ENCODE measurements at regions not wholly inside any gene's neighbourhood (a gene's known extent, or its start where the extent isn't known, plus 50 kb on each side); places are given as distances from the start of the nearest gene placed in this dataset.

DNA sequence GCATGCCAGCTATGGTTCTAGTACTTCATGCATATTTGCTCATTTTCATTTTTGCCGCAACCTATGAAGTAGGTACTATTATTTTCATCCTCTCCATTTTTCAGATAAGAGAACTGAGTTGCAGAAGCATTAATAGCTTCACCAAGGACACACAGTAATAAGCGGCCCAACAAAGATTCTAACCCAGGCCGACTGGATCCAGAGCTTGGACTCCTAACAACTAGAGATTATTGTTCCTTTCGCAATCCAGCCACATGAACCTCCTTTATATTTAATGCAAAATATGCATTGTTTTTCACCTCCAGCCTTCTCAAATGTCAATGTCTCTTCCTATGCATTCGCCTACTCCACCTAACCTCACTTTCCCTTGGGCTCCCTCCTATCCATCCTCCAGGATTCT is 148.3 kb downstream of the CCDC34 start:
- TF ChIP-seq FOXJ3 (CRISPR knock-in tag; IDR thresholded peaks at IDR 0.05) (no peak), EZH2 (IDR thresholded peaks at IDR 0.05; ENCODE audit: borderline replicate concordance, low read depth, low read length) (no peak), MYC (IDR thresholded peaks at IDR 0.05; ENCODE audit: low read depth, low read length) (no peak), MYC (CRISPR knock-in tag; IDR thresholded peaks at IDR 0.05; ENCODE audit: borderline replicate concordance, low read depth) (no peak), TARDBP (IDR thresholded peaks at IDR 0.05) (no peak), FOS (IDR thresholded peaks at IDR 0.05; ENCODE audit: extremely low read depth, insufficient read length) (no peak), MYBL2 (IDR thresholded peaks at IDR 0.05; ENCODE audit: low read depth) (no peak), MYBL2 (CRISPR knock-in tag; IDR thresholded peaks at IDR 0.05; ENCODE audit: borderline replicate concordance) (no peak)
- TF ChIP-seq, protein P1, sequence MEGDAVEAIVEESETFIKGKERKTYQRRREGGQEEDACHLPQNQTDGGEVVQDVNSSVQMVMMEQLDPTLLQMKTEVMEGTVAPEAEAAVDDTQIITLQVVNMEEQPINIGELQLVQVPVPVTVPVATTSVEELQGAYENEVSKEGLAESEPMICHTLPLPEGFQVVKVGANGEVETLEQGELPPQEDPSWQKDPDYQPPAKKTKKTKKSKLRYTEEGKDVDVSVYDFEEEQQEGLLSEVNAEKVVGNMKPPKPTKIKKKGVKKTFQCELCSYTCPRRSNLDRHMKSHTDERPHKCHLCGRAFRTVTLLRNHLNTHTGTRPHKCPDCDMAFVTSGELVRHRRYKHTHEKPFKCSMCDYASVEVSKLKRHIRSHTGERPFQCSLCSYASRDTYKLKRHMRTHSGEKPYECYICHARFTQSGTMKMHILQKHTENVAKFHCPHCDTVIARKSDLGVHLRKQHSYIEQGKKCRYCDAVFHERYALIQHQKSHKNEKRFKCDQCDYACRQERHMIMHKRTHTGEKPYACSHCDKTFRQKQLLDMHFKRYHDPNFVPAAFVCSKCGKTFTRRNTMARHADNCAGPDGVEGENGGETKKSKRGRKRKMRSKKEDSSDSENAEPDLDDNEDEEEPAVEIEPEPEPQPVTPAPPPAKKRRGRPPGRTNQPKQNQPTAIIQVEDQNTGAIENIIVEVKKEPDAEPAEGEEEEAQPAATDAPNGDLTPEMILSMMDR (IDR thresholded peaks at IDR 0.05 in 2 of 3, conservative IDR thresholded peaks at IDR 0.05 in 1 of 3; ENCODE audit: insufficient read depth in 2 of 3, low read depth in 1 of 3, low read length in 3 of 3), result no peak

Measured in K562 (cell line).